ENCODE measurements at regions not wholly inside any gene's neighbourhood (a gene's known extent, or its start where the extent isn't known, plus 50 kb on each side); places are given as distances from the start of the nearest gene placed in this dataset.

DNA sequence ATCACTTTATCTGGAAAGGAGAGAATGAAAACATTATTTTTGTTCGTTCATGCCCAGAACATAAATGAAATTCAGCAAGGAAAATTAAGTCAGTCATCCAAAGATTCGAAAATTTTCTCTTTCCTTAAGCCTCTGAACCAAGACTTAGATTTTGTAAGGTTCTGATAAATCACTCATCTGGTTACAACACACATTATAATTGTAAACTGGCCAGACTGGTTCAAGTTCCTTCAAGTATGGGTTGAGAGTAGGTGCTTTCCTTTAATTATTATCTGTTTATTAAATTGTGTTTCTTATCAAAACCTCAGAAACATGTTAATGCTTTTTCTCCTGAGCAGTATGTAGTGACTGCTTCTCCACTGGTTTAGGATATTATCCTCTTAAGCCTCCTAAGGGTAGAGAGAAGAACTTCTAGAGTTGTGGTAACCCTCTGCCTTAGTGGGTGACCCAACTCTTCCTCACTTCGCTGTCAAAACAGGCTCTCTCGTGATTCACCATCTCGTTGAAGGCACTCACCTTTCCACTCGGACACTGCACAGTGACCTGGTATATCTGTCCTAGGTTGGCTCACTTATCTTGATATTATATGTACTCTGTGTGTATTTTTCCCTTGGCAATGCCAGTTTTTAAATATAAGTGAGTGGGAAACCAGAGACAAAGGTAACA, 325.9 kb downstream of the PAX3 start:
- intact Hi-C loops (cut with DNase I), result no loop called here
- H3K36me3 ChIP-seq, result no peaks in the 10 kb centered on the region
- no peak overlapping the region for H3K4me3 ChIP-seq
- no peak for TF ChIP-seq POLR2A (IDR thresholded peaks at IDR 0.05)
- TF ChIP-seq, protein P1, sequence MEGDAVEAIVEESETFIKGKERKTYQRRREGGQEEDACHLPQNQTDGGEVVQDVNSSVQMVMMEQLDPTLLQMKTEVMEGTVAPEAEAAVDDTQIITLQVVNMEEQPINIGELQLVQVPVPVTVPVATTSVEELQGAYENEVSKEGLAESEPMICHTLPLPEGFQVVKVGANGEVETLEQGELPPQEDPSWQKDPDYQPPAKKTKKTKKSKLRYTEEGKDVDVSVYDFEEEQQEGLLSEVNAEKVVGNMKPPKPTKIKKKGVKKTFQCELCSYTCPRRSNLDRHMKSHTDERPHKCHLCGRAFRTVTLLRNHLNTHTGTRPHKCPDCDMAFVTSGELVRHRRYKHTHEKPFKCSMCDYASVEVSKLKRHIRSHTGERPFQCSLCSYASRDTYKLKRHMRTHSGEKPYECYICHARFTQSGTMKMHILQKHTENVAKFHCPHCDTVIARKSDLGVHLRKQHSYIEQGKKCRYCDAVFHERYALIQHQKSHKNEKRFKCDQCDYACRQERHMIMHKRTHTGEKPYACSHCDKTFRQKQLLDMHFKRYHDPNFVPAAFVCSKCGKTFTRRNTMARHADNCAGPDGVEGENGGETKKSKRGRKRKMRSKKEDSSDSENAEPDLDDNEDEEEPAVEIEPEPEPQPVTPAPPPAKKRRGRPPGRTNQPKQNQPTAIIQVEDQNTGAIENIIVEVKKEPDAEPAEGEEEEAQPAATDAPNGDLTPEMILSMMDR (IDR thresholded peaks at IDR 0.05), result no peak
- H3K27me3 ChIP-seq, result peaks cover 0 to 18% (median 0%) of the 10 kb centered on the region in 4 donors
- H3K9me3 ChIP-seq, result no peaks in the 10 kb centered on the region
- DNase-seq, result no peak
- H3K4me1 ChIP-seq, result no peaks in the 10 kb centered on the region
- H3K27ac ChIP-seq, result no peak overlapping the region
- WGBS, 2 donors, result 42 to 50% methylated on average over 6 of the region's 6 CpGs

DNA sequence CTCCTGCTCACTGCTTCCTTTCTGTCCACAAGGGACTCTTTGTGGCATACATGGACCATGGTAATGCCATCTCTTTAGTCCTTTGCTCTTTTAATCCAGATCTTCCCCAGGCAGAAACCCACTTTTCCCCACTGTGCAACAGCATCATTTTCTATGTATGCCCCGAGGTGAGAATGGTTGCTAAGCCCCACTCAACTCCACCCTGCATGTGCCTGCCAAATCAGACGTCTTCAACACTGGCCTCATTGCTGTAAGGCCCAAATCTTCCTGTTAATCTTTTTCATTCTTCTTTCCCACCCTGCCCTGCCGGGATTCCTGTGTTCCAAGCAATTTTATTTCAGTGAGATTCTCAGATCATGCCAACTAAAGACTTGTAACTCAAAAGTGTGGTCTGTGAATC, 328.4 kb downstream of the PAX3 start:
- Histone ChIP-seq H3K27ac (no peak overlapping the region), H3K4me3 (no peak overlapping the region), H3K9me3 (no peaks in the 10 kb centered on the region), H3K27me3 (peaks cover 0 to 17% (median 0%) of the 10 kb centered on the region in 4 donors), H3K4me1 (no peaks in the 10 kb centered on the region), H3K36me3 (no peaks in the 10 kb centered on the region)
- no peak for DNase-seq
- 13 to 17% methylated on average over 3 of the region's 3 CpGs for WGBS, 2 donors
- TF ChIP-seq POLR2A (IDR thresholded peaks at IDR 0.05), result no peak
- TF ChIP-seq, protein P1 (IDR thresholded peaks at IDR 0.05), result no peak
- intact Hi-C loops (cut with DNase I), result no loop called here

DNA sequence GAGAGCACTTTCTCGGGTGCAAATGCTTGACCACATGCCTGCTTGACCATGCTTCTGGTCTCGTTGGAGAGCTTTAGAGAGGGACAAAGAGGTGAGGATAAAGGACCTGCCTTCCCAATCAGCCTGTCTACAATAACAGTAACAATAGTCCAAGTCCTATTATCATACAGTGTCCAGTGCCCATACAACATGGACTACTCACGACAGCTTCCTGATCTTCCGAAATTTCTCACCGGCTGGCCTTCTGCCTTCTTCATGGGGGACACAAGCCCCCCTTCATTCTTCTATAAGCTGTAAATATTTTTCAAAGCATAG, 329.0 kb downstream of the PAX3 start:
- H3K36me3 ChIP-seq, result no peaks in the 10 kb centered on the region
- DNase-seq, result no peak
- H3K4me1 ChIP-seq, result no peaks in the 10 kb centered on the region
- intact Hi-C loops (cut with DNase I), result no loop called here
- H3K9me3 ChIP-seq, result no peaks in the 10 kb centered on the region
- no peak overlapping the region for H3K4me3 ChIP-seq
- 75 to 77% methylated on average over 5 of the region's 5 CpGs for WGBS, 2 donors
- H3K27ac ChIP-seq, result no peak overlapping the region
- H3K27me3 ChIP-seq, result peaks cover 0 to 12% (median 0%) of the 10 kb centered on the region in 4 donors
- TF ChIP-seq, protein P1 (IDR thresholded peaks at IDR 0.05), result no peak
- TF ChIP-seq POLR2A (IDR thresholded peaks at IDR 0.05), result no peak

DNA sequence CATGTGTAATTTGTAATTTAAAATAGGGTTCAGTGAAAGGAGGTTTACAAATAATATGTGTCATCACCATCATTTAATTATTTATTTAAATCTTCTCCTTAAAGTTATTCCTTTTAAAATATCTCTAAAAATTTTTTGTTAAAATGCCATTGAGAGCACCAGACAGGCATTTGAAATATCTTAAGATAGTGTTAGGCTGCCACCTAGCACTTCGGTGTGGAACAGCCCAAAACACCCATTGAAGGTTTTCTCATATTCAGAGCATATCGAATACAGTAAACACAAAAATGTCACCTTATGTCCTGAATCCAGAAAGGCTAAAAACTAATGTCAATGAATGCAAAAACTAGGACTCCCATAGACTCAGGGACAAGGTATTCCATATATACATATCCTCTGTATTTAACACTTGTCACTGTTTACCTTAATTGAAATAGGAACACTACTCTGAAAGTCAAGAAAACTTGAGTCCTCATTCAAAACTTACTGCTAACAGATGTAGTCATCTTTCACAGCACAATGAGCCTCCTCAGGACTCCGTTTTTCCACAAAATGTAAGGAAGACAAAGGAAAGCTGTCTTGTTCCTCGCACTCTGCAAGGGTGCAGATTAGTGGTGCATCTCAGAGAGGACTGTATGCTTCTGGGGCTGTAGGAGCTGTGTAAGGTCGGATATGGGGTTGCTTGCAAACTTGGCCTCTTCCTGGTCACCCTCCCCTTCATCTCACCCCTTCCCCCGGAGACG, 329.5 kb downstream of the PAX3 start:
- H3K27ac ChIP-seq, result no peak overlapping the region
- intact Hi-C loops (cut with DNase I), result no loop called here
- H3K4me1 ChIP-seq, result no peaks in the 10 kb centered on the region
- TF ChIP-seq, protein P1 (IDR thresholded peaks at IDR 0.05), result peak in 5 of 6 experiments; percentile 34 to 65 (median 52)
- TF ChIP-seq POLR2A (IDR thresholded peaks at IDR 0.05), result no peak
- no peak overlapping the region for H3K4me3 ChIP-seq
- 34 to 49% methylated on average over 6 to 7 of the region's 7 CpGs for WGBS, 2 donors
- DNase-seq, result no peak
- H3K9me3 ChIP-seq, result no peaks in the 10 kb centered on the region
- no peaks in the 10 kb centered on the region for H3K36me3 ChIP-seq
- peaks cover 0 to 12% (median 0%) of the 10 kb centered on the region in 4 donors for H3K27me3 ChIP-seq

DNA sequence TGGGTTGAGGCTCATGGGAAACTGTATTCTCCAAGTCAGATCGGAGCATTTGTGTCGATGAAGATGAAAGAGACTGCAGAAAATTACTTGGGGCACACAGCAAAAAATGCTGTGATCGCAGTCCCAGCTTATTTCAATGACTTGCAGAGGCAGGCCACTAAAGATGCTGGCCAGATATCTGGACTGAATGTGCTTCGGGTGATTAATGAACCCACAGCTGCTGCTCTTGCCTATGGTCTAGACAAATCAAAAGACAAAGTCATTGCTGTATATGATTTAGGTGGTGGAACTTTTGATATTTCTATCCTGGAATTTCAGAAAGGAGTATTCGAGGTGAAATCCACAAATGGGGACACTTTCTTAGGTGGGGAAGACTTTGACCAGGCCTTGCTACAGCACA, 336.6 kb downstream of the PAX3 start:
- intact Hi-C loops (cut with DNase I), result no loop called here
- DNase-seq, result no peak
- Histone ChIP-seq H3K27me3 (no peaks in the 10 kb centered on the region), H3K4me3 (no peak overlapping the region), H3K27ac (no peak overlapping the region), H3K36me3 (no peaks in the 10 kb centered on the region), H3K4me1 (no peaks in the 10 kb centered on the region), H3K9me3 (no peaks in the 10 kb centered on the region)
- TF ChIP-seq, protein P1 (IDR thresholded peaks at IDR 0.05), result no peak
- TF ChIP-seq POLR2A (IDR thresholded peaks at IDR 0.05), result no peak
- 84 to 89% methylated on average over 4 to 5 of the region's 5 CpGs for WGBS, 2 donors
